Hepatocyte (in vitro differentiated cells): ENCODE measurements at regions not wholly inside any gene's neighbourhood (a gene's known extent, or its start where the extent isn't known, plus 50 kb on each side); places are given as distances from the start of the nearest gene placed in this dataset.

ENCODE experiments used
- CTCF ChIP-seq: fragments of 200-600 bp; sonication (generic); IDR thresholded peaks from 2 replicates; pipeline ENCODE4 v1.5.1; 2016; ENCODE audit warnings: antibody characterized with exemption, mild to moderate bottlenecking; ENCODE audit not compliant: poor library complexity
- EZH2 ChIP-seq: fragments of 200-600 bp; sonication (generic); IDR thresholded peaks from 2 replicates; pipeline ENCODE4 v1.6.1; 2016; ENCODE audit warnings: antibody characterized with exemption, mild to moderate bottlenecking, borderline replicate concordance
- EZH2phosphoT487 ChIP-seq: fragments of 200-600 bp; sonication (generic); IDR thresholded peaks from one replicate; pipeline ENCODE4 v1.6.1; 2018; ENCODE audit warnings: antibody characterized with exemption, mild to moderate bottlenecking, low read depth, moderate library complexity; ENCODE audit not compliant: unreplicated experiment, severe bottlenecking

DNA sequence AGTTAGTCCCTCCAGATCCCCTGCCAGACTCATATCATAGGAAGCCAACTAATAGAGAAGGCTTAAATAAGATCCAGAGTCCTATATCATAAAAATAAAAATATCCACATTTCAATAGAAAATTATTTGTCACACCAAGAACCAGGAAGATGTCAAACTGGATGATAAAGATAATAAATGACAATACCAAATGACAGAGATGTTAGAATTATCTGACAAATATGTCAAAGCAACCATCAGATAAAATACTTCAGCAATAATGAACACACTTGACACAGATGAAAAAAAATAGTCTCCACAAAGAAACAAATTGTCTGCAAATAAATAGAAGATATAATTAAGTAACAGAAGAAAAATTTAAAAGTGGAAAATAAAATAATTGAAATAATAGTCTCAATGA, 300.7 kb upstream of the FTMT start:
- no peak for TF ChIP-seq CTCF
- TF ChIP-seq EZH2phosphoT487 = no peak
- TF ChIP-seq EZH2 = no peak
